Epithelial cell of proximal tubule (primary cell): ENCODE measurements at regions not wholly inside any gene's neighbourhood (a gene's known extent, or its start where the extent isn't known, plus 50 kb on each side); places are given as distances from the start of the nearest gene placed in this dataset.

ENCODE experiments used
- DNase-seq: peaks from one replicate; pipeline ENCODE4 v3.0.0-alpha.2; 2011; ENCODE audit warnings: low read depth
- H3K4me3 ChIP-seq: 2 replicates; pipeline ENCODE4 v1.5.1; 2011; ENCODE audit warnings: low read depth, mild to moderate bottlenecking, low read length
- CTCF ChIP-seq: conservative IDR thresholded peaks from 2 replicates; pipeline ENCODE4 v1.5.1; 2012; ENCODE audit warnings: low read depth, mild to moderate bottlenecking, low read length

- H3K4me3 ChIP-seq: no peak overlapping the region
- no peak for TF ChIP-seq CTCF
- DNase-seq: no peak
Observed at GRCh38 chr6:147639279-147639678, 130.8 kb downstream of the SAMD5 start.

- TF ChIP-seq CTCF: no peak
- no peak overlapping the region for H3K4me3 ChIP-seq
- no peak for DNase-seq
Observed at GRCh38 chr6:147640606-147641005, 132.1 kb downstream of the SAMD5 start.

- no peak for TF ChIP-seq CTCF
- no peak overlapping the region for H3K4me3 ChIP-seq
- DNase-seq: no peak
Observed at GRCh38 chr6:147641511-147641910, 133.0 kb downstream of the SAMD5 start.

GRCh38 chr6:147642458-147642857 is 134.0 kb downstream of the SAMD5 start:
- no peak overlapping the region for H3K4me3 ChIP-seq
- no peak for TF ChIP-seq CTCF
- no peak for DNase-seq

GRCh38 chr6:147643341-147644200 is 135.1 kb downstream of the SAMD5 start:
- DNase-seq: no peak
- H3K4me3 ChIP-seq: no peak overlapping the region
- TF ChIP-seq CTCF: no peak

GRCh38 chr6:147648916-147649315 is 140.4 kb downstream of the SAMD5 start:
- no peak overlapping the region for H3K4me3 ChIP-seq
- DNase-seq: no peak
- no peak for TF ChIP-seq CTCF
